ENCODE measurements at regions not wholly inside any gene's neighbourhood (a gene's known extent, or its start where the extent isn't known, plus 50 kb on each side); places are given as distances from the start of the nearest gene placed in this dataset.

GRCh38 chr1:5238351-5239130, 584.1 kb downstream of the AJAP1 start:
- no peak for DNase-seq (ENCODE audit: low read depth, low spot score)

GRCh38 chr1:5235355-5235899, 581.0 kb downstream of the AJAP1 start:
- DNase-seq (ENCODE audit: low read depth, low spot score): no peak

- DNase-seq (ENCODE audit: low read depth, low spot score): no peak
Measured at GRCh38 chr1:5232537-5232936, 578.1 kb downstream of the AJAP1 start.

GRCh38 chr1:5231541-5232315, 577.3 kb downstream of the AJAP1 start:
- DNase-seq (ENCODE audit: low read depth, low spot score): no peak

GRCh38 chr1:5227114-5227513, 572.7 kb downstream of the AJAP1 start:
- DNase-seq (ENCODE audit: low read depth, low spot score): no peak

- DNase-seq (ENCODE audit: low read depth, low spot score): no peak
Measured at GRCh38 chr1:5225707-5226704, 571.6 kb downstream of the AJAP1 start.

- no peak for DNase-seq (ENCODE audit: low read depth, low spot score)
Measured at GRCh38 chr1:5223206-5223605, 568.8 kb downstream of the AJAP1 start.

GRCh38 chr1:5222626-5223025, 568.2 kb downstream of the AJAP1 start:
- DNase-seq (ENCODE audit: low read depth, low spot score): no peak

- no peak for DNase-seq (ENCODE audit: low read depth, low spot score)
Measured at GRCh38 chr1:5221451-5221850, 567.0 kb downstream of the AJAP1 start.

GRCh38 chr1:5220821-5221220, 566.4 kb downstream of the AJAP1 start:
- DNase-seq (ENCODE audit: low read depth, low spot score): no peak

- no peak for DNase-seq (ENCODE audit: low read depth, low spot score)
Measured at GRCh38 chr1:5220421-5220820, 566.0 kb downstream of the AJAP1 start.

- DNase-seq (ENCODE audit: low read depth, low spot score): no peak
Measured at GRCh38 chr1:5200006-5200405, 545.6 kb downstream of the AJAP1 start.

- DNase-seq (ENCODE audit: low read depth, low spot score): no peak
Measured at GRCh38 chr1:5198328-5198727, 543.9 kb downstream of the AJAP1 start.

- no peak for DNase-seq (ENCODE audit: low read depth, low spot score)
Measured at GRCh38 chr1:5191470-5191869, 537.1 kb downstream of the AJAP1 start.

GRCh38 chr1:5189384-5189783, 535.0 kb downstream of the AJAP1 start:
- no peak for DNase-seq (ENCODE audit: low read depth, low spot score)

- DNase-seq (ENCODE audit: low read depth, low spot score): no peak
Measured at GRCh38 chr1:5165762-5166161, 511.4 kb downstream of the AJAP1 start.

- no peak for DNase-seq (ENCODE audit: low read depth, low spot score)
Measured at GRCh38 chr1:5164158-5164557, 509.7 kb downstream of the AJAP1 start.

GRCh38 chr1:5161372-5161771, 507.0 kb downstream of the AJAP1 start:
- no peak for DNase-seq (ENCODE audit: low read depth, low spot score)

- no peak for DNase-seq (ENCODE audit: low read depth, low spot score)
Measured at GRCh38 chr1:5157175-5157574, 502.8 kb downstream of the AJAP1 start.

GRCh38 chr1:5156416-5157120, 502.2 kb downstream of the AJAP1 start:
- no peak for DNase-seq (ENCODE audit: low read depth, low spot score)

- no peak for DNase-seq (ENCODE audit: low read depth, low spot score)
Measured at GRCh38 chr1:5151511-5151910, 497.1 kb downstream of the AJAP1 start.
